ENCODE measurements at regions not wholly inside any gene's neighbourhood (a gene's known extent, or its start where the extent isn't known, plus 50 kb on each side); places are given as distances from the start of the nearest gene placed in this dataset.
"Not testable (repeated sequence)": the region's sequence is repeated elsewhere in the genome, so short reads cannot be mapped to it uniquely, and the experiment has no call there.

DNA sequence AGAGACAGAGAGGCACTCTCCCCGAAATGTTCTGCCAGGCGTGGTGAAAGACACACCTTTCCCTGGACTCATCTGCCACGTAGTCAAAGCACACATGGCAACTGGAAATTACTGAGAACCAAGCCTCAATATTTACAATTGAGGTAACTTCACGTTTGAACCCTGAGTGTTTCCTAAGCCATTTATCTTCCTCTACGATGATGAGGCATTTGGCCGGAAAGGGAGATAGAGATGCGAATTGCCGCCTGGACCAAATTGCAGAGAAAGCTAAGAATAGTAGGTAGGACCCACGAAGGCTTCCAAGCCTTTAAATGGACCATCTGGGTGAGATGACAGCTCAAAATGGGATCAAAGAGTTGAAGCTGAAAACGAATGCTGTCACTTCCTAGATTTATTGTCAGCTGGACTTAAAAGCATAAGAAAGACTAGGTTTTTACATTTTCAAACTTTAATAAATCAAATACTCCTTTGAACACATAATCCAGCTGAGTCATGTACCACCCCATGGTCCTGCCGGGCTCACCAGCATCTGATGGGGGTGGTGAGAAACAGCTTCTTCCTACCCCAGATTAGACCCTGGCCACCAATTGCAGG, 135.6 kb upstream of the LYZL2 start:
- no peak for DNase-seq (ENCODE audit: low read depth in 2 of 2)

DNA sequence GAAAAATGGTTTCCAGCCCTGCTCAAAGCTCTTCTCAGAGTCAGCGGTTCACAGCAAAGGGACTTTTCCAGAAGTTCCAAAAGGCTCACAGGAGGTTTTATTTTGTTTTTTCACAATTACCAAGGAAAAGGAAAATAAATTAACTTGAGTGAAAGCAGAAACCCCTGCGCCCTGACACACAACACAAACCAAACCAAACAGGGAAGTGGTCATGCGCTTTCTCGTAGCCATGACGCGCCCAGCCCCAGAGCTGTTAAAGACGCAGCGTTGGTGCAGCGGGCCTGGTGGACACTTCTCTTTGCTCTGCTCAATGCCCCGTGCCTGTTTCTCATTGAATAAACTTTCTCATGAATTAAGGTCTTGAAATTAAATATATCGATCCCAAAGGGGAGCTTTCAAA, 134.4 kb upstream of the LYZL2 start:
- no peak for DNase-seq (ENCODE audit: low read depth in 2 of 2)

GRCh38 chr10:30762620-30763019, 133.1 kb upstream of the LYZL2 start:
- no peak for DNase-seq (ENCODE audit: low read depth in 2 of 2)

DNA sequence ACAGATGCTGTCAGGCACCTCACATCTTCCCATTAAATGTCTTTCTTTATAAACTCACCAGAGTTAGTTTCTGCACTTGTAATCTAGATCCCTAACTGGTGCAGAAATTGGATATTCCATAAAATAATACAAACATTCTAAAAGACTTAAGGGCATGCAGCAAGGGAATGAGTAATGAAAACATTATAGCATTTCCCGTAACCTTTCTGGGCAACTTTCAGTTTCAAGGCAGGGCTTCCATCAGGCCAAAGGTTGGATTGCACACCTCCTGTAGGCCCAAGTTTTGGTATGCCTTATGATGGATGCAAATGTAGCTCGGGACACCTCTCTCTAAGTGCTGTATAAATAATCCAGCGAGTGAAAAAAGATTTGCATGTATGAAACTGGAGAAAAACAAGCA, 129.9 kb upstream of the LYZL2 start:
- no peak for DNase-seq (ENCODE audit: low read depth in 2 of 2)

GRCh38 chr10:30758338-30758737, 128.8 kb upstream of the LYZL2 start:
- DNase-seq (ENCODE audit: low read depth in 2 of 2) = no peak

DNA sequence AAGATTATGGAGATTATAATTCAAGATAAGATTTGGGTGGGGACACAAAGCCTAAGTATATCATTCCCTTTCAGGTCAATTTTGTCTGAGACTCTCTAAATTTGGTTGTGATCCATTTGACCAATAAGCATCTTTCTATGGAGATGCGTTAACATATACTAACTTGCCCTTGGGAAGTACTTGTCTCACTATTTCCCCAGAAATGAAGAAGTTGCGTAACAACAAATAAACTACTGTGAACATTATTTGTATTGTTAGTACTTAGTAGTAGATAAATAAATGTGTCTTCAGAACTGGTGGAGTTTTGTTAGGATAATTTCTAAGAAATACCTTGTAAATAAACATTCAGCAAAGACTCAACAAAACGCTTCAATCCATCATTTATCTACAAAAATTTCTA, 127.3 kb upstream of the LYZL2 start:
- no peak for DNase-seq (ENCODE audit: low read depth in 2 of 2)

DNA sequence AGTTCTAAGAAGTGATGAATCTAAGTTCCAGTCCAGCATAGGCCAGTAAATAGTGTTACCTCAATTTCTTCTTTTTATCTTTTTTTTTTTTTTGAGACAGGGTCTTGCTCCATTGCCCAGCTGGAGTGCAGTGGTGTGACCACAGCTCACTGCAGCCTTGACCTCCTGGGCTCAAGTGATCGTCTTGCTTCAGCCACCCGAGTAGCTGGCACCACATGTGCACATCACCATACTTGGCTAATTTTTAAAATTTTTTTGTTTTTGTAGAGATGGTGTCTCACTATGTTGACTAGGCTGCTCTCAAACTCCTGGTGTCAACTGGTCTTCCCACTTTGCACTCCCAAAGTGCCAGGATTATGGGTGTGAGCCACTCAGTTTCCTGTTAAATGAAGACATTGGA, 126.6 kb upstream of the LYZL2 start:
- DNase-seq (ENCODE audit: low read depth in 2 of 2) = no peak

- no peak for DNase-seq (ENCODE audit: low read depth in 2 of 2)
These were observed 125.9 kb upstream of the LYZL2 start for GRCh38 chr10:30755441-30755953.

DNA sequence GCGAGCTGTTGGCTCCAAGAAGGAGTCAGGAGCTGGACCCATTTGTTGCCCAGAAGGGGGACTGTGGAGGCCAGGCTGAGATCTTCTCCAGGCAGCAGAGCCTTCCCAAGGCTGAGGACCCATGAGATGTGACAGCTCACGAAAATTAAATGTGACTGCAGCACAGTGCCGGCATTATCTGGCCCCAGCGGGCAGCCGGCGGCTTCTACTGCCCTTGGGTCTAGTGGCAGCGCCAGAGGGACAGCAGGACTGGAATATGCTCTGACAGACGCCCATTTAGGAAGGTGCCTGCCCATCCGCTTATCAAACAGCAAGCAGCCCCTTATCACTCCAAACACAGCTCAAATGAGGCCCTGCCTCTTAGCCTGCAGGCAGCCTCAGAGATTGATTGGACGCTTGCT, 122.9 kb upstream of the LYZL2 start:
- DNase-seq (ENCODE audit: low read depth in 2 of 2) = no peak

- peak in 1 of 2 donors; percentile 28 for DNase-seq (ENCODE audit: low read depth in 2 of 2)
These were observed 122.3 kb upstream of the LYZL2 start for GRCh38 chr10:30751678-30752331.

DNA sequence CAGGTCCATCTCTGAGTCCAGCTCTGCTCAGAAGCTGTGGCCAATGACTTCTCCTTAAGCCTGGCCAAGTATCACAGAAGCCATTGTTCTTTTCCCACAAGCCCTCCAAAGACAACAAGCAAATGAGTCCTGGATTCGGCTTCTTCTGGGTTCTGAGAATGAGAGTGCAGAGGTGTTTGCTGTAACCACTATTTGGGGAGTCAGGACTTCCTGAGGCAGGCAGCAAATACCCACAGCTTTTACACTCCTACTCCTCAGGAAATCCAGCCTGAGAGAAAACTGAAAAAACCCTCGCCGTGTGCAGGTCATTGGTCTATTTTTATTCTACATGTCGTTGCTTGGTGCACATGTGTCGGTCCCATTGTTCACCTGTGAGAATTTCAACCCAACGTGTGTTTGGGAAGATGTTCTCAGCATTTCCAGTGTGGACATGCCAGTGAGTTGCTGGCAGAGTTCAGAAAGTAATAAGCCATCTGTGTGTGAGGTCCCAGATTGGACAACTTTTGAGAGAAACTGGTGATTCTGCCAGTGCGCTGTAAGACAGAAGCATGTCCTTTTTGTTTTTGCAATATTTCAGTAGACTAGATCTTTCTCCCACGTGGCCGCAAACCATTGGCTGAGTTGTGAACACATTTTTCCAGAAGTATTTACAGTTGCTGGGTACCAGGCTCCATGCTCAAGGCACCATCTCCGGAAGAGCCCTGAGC, 121.6 kb upstream of the LYZL2 start:
- DNase-seq (ENCODE audit: low read depth in 2 of 2) = no peak

- no peak for DNase-seq (ENCODE audit: low read depth in 2 of 2)
These were observed 119.8 kb upstream of the LYZL2 start for GRCh38 chr10:30749385-30749784.

DNA sequence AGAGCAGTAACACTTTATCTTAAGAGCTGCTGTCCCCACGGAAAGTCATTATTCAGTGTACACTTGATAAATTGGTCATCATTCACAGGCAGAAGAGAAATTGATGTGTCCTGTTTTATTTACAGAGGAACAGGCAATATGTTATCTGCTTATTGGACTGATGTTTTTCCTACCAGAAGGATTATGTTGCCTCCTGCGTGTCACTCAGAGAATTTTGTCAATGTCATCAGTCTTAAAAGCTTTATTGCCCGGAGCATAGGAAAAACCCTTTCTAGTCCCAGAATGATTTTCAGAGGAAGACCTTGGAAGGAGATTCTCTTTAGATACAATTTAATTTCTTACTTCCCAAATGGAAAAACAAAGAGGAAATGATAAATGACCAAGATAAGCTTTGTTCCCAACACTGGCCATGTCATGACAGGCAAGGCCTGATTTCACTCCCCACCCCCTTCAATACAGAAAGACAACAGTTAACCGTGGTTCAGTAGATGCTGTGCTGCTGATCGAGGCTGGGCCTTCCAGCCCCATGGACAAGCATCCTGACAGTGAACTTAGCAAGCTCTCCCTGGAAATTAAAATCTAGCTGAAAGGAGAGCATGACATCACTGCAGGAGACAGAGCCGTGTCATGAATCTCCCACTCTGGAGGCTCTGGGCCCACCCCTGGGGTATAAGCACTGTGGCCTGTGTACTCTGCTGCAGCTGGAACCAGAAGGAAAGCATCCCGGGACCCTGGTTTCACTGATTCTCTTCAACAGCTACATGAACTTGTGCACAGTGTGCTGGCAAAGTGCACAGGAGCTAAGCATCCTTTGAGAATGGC, 118.8 kb upstream of the LYZL2 start:
- no peak for DNase-seq (ENCODE audit: low read depth in 2 of 2)

DNA sequence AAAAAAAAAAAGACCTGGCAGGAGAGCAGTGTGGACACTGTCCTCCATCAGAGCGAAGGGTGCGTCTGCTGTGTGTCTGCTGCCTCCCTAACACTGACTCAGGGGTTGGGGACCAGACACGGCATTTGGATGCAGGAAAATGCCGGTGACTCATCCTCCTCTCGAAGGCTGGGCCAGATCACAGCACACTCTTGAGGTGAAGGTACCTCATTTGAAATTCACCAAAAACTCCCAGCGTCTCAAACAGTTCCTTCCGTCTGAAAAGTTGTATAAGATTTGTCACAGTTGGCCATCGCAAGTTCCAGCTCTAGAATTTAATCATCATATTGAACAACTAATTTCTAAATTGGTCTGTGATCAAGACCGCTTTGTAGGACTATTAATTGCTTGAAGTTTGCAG, 118.1 kb upstream of the LYZL2 start:
- DNase-seq (ENCODE audit: low read depth in 2 of 2) = peak; percentile 31 to 41

DNA sequence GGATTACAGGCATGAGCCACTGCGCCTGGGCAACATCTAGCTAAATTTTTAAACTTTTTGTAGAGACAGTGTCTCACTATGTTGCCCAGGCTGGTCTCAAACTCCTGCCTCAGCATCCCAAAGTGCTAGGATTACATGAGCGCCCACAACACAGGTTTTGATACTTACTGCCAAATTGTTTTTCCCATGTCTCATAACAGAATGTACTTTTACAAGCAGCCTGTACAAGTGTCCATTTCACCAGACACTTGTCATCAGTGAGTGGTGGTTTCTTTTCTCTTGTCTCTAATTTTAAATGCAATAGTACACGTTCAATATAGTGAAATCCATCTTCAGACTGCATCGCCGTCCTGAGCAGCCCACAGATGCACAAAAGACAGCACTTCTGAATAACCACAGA, 116.4 kb upstream of the LYZL2 start:
- no peak for DNase-seq (ENCODE audit: low read depth in 2 of 2)

GRCh38 chr10:30744106-30744505, 114.6 kb upstream of the LYZL2 start:
- no peak for DNase-seq (ENCODE audit: low read depth in 2 of 2)

DNA sequence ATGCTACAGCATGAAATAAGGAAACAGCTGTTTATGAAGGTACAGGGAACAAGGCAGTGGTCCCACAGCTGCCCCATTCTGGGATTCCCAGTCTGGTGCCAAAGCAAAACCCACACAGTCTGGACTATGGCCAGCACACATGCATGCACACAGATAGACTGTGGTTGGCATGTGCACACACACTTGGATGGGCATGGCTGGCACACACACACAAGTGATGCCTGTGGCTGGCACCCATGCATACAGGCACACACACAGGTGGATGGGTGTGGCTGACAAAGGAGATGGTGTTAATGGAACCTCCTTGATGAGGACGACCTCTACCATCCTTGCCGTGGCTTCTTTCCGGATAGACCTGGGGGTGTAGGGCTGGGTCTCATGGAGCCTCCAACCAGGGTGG, 114.0 kb upstream of the LYZL2 start:
- no peak for DNase-seq (ENCODE audit: low read depth in 2 of 2)

DNA sequence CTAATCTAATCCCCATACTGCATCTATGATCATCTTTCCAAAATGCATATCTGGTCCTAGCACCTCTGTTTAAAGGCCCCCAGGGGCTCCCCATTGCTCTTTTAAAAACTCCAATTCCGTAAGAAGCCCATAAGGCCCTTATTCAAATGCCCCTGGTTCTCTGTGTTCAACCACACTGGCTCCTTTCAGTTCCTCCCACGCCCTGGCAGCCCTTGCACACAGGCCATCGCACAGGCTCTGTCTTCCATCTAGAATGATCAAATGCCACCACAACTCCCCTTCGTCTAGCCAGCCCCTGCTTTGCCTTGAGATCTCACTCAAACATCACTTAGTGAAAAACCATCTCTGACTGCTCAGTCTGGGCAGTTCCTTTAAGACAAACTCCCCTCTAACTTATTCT, 112.9 kb upstream of the LYZL2 start:
- DNase-seq (ENCODE audit: low read depth in 2 of 2) = peak in 1 of 2 donors; percentile 35

DNA sequence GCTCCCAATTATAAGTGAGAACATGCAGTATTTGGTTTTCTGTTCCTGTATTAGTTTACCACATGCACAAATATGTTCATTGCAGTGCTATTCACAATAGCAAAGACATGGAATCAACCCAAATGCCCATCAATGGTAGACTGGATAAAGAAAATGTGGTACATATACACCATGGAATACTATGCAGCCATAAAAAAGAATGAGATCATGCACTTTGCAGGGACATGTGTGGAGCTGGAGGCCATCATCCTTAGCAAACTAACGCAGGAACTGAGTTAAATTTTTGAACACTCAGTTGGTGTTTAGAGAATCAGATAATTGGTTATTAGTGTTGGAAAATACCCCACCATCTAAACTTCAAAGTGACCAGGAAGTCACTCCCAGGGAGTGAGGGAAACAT, 111.2 kb upstream of the LYZL2 start:
- DNase-seq (ENCODE audit: low read depth in 2 of 2) = not testable (repeated sequence)

DNA sequence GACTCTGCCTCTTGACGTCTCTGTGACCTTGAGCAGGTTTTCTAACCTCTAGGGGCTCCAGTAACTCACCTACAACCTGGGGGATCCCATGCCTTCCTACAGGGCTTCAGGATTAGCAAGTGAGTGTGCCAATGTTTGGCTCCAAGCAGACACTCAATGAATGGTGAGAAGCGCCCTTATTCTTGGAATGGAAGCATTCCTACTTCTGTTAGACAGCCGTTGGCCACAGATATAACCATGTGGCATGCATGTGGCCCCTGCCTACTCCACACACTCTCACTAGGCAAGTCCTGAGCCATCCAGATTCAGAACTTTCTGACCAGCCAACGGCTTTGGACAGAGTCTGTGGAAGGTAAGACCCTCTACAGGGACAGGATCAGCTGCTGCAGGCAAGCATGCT, 108.9 kb upstream of the LYZL2 start:
- no peak for DNase-seq (ENCODE audit: low read depth in 2 of 2)

- peak in 1 of 2 donors; percentile 11 for DNase-seq (ENCODE audit: low read depth in 2 of 2)
These were observed 108.4 kb upstream of the LYZL2 start for GRCh38 chr10:30737931-30738391.

DNA sequence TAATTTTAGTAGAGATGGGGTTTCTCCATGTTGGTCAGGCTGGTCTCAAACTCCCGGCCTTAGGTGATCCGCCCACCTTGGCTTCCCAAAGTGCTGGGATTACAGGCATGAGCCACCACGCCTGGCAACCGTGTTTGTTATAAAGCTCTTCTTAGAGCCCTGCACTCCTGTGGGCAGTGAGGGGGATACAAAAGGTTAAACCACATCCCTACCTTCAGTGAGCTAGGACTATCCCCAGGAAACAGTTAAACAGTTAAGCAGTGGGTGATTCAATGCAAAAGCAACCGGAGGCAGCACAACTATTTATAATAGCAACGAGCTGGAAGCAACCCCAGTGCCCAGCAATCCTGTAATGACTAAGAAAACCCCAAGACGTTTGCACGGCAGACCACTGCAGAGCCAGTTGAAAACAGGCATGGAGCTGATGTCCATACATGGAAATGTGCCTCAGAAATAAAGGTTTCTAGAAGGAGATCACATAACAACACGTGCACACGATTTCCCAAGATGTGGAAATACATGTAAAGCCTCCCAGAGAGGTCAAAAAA, 107.2 kb upstream of the LYZL2 start:
- DNase-seq (ENCODE audit: low read depth in 2 of 2) = peak; percentile 16 to 28

All from stimulated activated CD8-positive, alpha-beta memory T cell treated with anti-CD3 and anti-CD28 coated beads, Interleukin-15, amount 100 ng/mL, for 48 hours (primary cell).